OCI-LY7 (cell line): ENCODE measurements at regions not wholly inside any gene's neighbourhood (a gene's known extent, or its start where the extent isn't known, plus 50 kb on each side); places are given as distances from the start of the nearest gene placed in this dataset.

ENCODE experiments used
- CTCF ChIP-seq: fragments of 200-600 bp; sonication (generic); conservative IDR thresholded peaks from 2 replicates; pipeline ENCODE4 v1.5.1; 2014; ENCODE audit warnings: mild to moderate bottlenecking, antibody characterized with exemption, low read length, moderate library complexity, mixed read lengths
- EZH2phosphoT487 ChIP-seq: fragments of 200-600 bp; sonication (generic); IDR thresholded peaks from 2 replicates; pipeline ENCODE4 v1.6.1; 2018; ENCODE audit warnings: low read depth, borderline replicate concordance, mild to moderate bottlenecking, mixed run types, antibody characterized with exemption, low read length, moderate library complexity, mixed read lengths

- TF ChIP-seq CTCF (no peak), EZH2phosphoT487 (no peak)
Measured at GRCh38 chr12:94750864-94751263, 100.5 kb upstream of the TMCC3 start.
